ENCODE measurements at regions not wholly inside any gene's neighbourhood (a gene's known extent, or its start where the extent isn't known, plus 50 kb on each side); places are given as distances from the start of the nearest gene placed in this dataset.
"Not testable (repeated sequence)": the region's sequence is repeated elsewhere in the genome, so short reads cannot be mapped to it uniquely, and the experiment has no call there.

- DNase-seq = no peak
Measured at GRCh38 chr10:37067576-37067975, 57.8 kb upstream of the ANKRD30A start.

DNA sequence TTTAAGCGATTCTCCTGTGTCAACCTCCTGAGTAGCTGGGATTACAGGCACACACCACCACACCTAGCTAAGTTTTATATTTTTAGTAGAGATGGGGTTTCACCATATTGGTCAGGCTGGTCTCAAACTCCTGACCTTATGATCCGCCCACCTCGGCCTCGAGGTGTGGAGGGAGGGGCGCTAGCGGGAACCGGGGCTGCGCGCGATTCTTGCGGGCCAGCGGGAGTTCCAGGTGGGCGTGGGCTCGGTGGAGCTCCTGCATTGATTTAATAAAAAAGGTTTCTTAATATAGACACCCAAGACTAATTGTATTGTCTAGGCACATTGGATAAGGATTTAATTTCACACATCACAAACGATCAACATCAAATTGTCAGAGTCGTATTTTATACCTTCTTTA is 63.1 kb upstream of the ANKRD30A start:
- DNase-seq = not testable (repeated sequence)

- DNase-seq = no peak
Measured at GRCh38 chr10:37057261-37057660, 68.1 kb upstream of the ANKRD30A start.

- no peak for DNase-seq
Measured at GRCh38 chr10:37053476-37053875, 71.9 kb upstream of the ANKRD30A start.

- DNase-seq = not testable (repeated sequence)
Measured at GRCh38 chr10:37049982-37050381, 75.4 kb upstream of the ANKRD30A start.

DNA sequence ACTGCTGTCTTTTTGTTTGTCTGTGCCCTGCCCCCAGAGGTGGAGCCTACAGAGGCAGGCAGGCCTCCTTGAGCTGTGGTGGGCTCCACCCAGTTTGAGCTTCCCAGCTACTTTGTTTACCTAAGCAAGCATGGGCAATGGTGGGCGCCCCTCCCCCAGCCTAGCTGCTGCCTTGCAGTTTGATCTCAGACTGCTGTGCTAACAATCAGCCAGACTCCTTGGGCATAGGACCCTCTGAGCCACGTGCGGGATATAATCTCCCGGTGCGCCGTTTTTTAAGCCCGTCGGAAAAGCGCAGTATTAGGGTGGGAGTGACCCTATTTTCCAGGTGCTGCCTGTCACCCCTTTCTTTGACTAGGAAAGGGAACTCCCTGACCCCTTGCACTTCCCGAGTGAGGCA is 81.1 kb upstream of the ANKRD30A start:
- not testable (repeated sequence) for DNase-seq

DNA sequence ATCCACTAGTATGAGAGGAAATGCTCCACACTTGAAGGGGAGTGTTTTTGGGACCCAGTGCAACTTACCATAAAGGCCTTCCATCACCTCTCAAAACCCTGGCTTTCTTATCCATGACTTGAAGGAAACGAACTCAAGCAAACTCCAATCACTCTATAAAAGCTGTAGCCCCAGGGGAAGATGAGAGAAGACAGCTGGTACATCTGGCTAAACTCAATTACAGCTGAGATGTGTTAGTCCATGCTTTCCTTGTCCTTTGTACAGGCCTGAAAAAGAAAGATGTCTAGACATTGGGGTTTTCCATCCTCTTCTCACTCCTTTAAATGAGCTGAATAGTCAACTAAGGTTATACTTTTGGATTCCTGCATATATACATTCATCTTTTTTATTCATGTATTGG is 89.5 kb upstream of the ANKRD30A start:
- no peak for DNase-seq

DNA sequence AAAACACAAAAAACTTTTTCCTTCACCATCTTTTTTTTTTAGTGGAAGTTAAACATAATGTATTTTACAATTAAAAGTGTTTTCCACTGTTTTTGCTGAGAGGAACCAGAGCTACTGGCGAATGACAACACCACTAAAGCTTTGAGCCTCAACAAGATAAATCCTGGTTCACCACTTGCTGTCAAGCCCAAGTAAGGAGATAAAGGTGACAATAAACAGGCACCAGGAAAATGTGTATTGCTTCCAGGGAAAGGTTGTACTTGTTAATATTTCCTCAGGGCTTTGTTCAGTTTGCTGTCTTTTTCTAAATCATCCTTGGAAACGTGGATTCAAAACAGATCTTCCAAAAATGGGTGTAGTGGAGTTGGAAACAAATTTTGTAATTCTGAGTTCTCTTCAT is 109.9 kb upstream of the ANKRD30A start:
- no peak for DNase-seq

DNA sequence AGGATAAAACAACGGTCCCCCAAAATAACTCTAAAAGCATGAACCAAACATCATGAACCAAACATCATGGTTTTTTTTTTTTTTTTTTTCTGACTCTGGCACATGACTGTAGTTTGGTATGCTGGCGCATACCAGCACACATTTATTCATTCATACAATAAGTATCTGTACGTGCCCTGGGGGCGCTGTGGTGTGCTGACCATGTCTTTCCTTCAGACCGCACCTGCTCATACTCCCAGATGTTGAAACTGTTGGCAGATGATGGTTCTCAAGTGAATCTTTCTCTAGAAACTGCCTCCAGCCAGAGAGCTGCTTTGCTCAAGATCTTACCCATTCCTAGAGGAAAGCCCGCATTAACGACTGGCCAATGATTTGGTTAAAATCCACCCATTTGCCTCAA is 114.7 kb upstream of the ANKRD30A start:
- DNase-seq = no peak

GRCh38 chr10:37008276-37008675 is 117.1 kb upstream of the ANKRD30A start:
- DNase-seq = not testable (repeated sequence)

DNA sequence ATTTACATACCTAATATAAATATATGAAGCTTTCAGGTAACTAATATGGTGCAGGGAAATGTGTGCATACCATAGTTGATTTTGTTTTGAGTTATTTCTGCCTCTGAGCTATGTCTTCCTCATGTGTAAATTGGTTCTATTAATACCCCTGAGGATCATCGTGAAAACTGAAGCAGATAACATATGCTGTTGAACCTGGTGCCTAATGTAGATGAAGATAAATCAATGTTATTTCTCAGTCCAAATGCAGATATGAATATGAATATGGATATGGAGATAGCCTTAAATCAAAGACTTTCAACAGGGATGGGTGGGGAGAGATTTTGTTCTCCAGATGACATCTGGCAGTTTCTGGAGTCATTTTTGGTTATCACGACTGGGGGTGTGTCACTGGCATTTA is 122.3 kb upstream of the ANKRD30A start:
- no peak for DNase-seq

DNA sequence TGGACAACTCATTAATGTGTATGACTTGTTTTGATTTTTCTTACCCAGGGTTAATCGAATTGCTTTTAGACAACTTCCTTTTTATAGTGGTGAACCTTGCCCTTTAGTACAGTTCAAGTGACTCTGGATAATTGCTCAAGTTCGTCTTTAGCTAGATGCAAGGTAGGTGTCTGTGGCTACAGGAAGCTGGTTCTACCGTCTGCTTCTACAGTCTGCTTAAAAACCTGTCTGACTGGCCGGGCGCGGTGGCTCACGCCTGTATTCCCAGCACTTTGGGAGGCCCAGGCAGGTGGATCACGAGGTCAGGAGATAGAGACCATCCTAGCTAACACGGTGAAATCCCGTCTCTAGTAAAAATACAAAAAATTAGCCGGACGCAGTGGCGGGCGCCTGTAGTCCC is 129.6 kb upstream of the ANKRD30A start:
- not testable (repeated sequence) for DNase-seq

- no peak for DNase-seq
Measured at GRCh38 chr10:36994886-36995285, 130.5 kb upstream of the ANKRD30A start.

DNA sequence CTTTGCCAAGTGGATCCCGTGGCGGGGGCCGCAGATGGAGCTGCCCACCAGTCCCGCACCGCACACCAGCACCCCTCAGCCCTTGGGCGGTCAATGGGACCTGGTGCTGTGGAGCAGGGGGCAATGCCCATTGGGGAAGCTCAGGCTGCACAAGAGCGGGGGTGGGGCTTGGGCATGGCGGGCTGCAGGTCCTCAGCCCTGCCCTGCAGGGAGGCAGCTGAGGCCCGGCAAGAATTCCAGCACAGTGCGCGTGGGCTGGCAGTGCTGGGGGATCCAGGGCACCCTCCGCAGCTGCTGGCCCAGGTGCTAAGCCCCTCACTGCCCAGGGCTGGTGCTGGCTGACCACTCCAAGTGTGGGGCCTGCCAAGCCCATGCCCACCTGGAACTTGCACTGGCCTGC is 136.2 kb upstream of the ANKRD30A start:
- no peak for DNase-seq

DNA sequence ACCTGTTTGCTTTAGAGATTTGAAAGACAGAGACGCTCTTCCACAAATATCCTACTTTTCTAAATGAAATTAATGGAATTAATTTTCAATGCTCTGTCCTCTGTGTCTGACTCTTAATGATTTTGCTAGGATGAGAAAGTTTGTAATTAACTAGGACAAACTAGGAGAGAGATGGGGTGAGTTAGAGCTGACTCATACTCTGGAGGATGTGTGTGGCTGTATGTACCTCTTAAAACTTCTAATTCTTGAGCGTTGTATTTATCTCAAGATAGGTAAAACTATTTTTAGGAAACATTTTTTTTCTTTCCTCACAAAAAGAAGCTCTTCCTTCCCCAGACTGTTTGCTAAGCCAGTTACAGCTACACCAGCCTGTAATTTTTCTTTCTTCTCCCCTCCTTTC is 178.8 kb upstream of the ANKRD30A start:
- DNase-seq = no peak

DNA sequence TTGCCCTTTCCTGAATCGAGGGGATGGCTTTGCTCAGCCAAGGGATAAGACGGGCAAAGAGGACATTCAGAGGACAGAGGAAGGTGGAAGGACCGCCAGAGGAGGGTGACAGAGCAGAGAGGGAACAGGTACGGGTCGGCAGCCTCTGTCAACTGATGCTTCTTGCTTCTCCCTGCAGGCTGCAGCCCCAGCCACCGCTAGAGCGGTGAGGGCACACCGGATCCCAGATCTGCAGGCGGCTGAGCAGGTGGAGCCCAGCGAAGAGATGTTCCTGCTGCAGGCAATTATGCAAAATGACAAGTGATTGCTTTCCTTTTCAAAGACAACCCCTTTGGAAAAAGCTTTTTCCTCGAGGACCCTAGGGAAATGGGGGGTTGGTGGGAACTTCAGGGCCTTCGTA is 181.9 kb upstream of the ANKRD30A start:
- no peak for DNase-seq

- no peak for DNase-seq
Measured at GRCh38 chr10:36942616-36943015, 182.8 kb upstream of the ANKRD30A start.

- DNase-seq = no peak
Measured at GRCh38 chr10:36903040-36903439, 222.4 kb upstream of the ANKRD30A start.

GRCh38 chr10:36899652-36900051 is 225.7 kb upstream of the ANKRD30A start:
- no peak for DNase-seq

- DNase-seq = peak; percentile 68
Measured at GRCh38 chr10:36888925-36889573, 236.3 kb upstream of the ANKRD30A start.

DNA sequence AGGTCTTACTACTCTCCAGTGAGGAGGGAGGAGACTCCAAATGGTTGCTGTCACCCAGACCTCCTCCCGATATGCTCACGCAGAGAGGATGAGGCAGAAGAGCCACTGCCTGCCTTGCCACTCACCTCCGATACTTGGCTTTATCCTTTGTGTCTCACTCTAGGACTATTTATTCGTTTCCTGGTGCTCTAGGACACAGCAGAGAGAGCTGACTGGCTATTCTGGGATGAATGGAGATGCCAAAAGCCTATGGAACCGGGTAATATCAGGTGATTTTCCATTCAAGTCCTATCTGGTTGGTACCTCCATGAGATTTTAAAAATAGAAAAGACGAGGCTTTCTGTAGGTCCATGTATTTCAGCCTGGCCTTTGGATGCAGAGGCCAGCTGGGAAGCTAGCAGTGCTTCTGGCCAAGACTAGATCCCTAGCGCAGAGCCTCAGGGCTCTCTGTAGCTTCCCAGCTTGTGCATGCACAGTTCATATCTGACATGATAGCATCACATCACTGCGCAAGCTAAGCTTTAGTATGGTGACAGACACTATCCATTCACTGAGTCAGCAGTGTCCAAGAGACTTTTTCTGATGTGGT is 239.0 kb upstream of the ANKRD30A start:
- DNase-seq = no peak

DNA sequence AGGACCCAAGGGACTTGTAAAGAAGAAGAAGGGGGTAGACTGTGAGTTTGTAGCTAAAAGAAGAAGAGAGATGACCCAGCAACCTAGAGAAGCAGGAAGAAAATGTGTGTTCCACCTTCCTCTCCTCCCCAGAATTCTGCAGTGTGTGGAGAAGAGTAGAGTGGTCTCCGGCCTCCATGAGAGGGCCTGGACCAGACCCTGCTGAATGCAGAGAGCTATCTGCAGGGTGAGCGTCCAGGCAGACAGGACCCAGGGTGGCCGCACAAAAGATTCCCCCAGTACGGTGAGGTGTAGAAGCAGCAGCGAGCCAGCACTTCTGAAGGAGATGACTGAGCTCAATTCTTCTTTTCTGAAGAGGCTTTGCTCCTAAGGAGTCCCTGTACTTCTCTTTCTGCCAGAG is 239.7 kb upstream of the ANKRD30A start:
- DNase-seq = no peak

- no peak for DNase-seq
Measured at GRCh38 chr10:36882781-36883180, 242.6 kb upstream of the ANKRD30A start.

GRCh38 chr10:36880898-36881297 is 244.5 kb upstream of the ANKRD30A start:
- peak; percentile 40 for DNase-seq

Data from hematopoietic multipotent progenitor cell treated with erythropoietin and hydrocortisone succinate and interleukin-3 and kit ligand, for 6 days (in vitro differentiated cells).